HCT116 (cell line): ENCODE measurements at regions not wholly inside any gene's neighbourhood (a gene's known extent, or its start where the extent isn't known, plus 50 kb on each side); places are given as distances from the start of the nearest gene placed in this dataset.

Experiments used
- ATAC-seq: fragments of 200-7000 bp; cut with Tn5 transposase; 2 replicates; pipeline ENCODE4 v1.9.1; 2020; ENCODE audit warnings: mild to moderate bottlenecking, moderate library complexity
- BruUV-seq: library from RNA; stranded (reverse); fragments of 400-500 nt; replicated peaks from 2 replicates; lab custom pipeline; 2021; lab: Mats Ljungman, UMichigan
- CTCF ChIA-PET: fragments of 300-600 bp; sonication (Branson Sonifier 250); formaldehyde crosslinking; loops from one replicate; lab custom pipeline; 2021; ENCODE audit warnings: antibody characterized with exemption; lab: Charles Lee
- POLR2A ChIA-PET: fragments of 300-600, 350-600 bp; sonication (Branson Sonifier 250); formaldehyde crosslinking; loops from one replicate; lab custom pipeline; 2021; ENCODE audit warnings: antibody characterized with exemption; lab: Charles Lee
- RAD21 ChIA-PET, 2 experiments: fragments of 300-600 bp; sonication (Branson Sonifier 250); formaldehyde crosslinking; loops; one replicate each; lab custom pipeline; 2023; ENCODE audit warnings: low total read pairs in 2 of 2; ENCODE audit not compliant: uncharacterized antibody in 2 of 2, unreplicated experiment in 2 of 2, low non-redundant PET in 1 of 2; lab: Charles Lee
- DNase-seq: peaks from one replicate; pipeline ENCODE4 v3.0.0-alpha.2; 2010; ENCODE audit warnings: low read depth, low spot score
- H2AFZ ChIP-seq: fragments of 200-600 bp; shearing (Covaris generic), sonication (generic); 2 replicates; pipeline ENCODE4 v1.6.1; 2017; ENCODE audit warnings: low read depth, mixed run types, mixed read lengths, antibody characterized with exemption, low read length; ENCODE audit not compliant: poor library complexity, severe bottlenecking
- H3K27ac ChIP-seq: 2 replicates; pipeline ENCODE4 v1.5.1; 2012; ENCODE audit warnings: low read depth, low read length
- H3K27me3 ChIP-seq: fragments of 200-600 bp; sonication (generic); 2 replicates; pipeline ENCODE4 v1.6.1; 2016; ENCODE audit warnings: mixed run types, low read length, mixed read lengths; ENCODE audit not compliant: insufficient read depth
- H3K36me3 ChIP-seq, 2 experiments: fragments of 200-500 bp in 1 of 2; fragments of 200-600 bp in 1 of 2; sonication (Bioruptor generic) in 1 of 2; sonication (generic) in 1 of 2; 2 replicates each; pipeline versions ENCODE4 v1.5.1 to v1.6.1; 2014 to 2016; ENCODE audit warnings: low read length in 2 of 2, inconsistent platforms in 1 of 2, mixed read lengths in 1 of 2, mixed run types in 1 of 2; ENCODE audit not compliant: insufficient read depth in 2 of 2, control insufficient read depth in 1 of 2
- H3K4me1 ChIP-seq, 2 experiments: fragments of 200-600 bp in 1 of 2; sonication (generic) in 1 of 2; 2 replicates each; pipeline versions ENCODE4 v1.5.1 to v1.6.1; 2012 to 2017; ENCODE audit warnings: low read length in 2 of 2, inconsistent platforms in 1 of 2, mild to moderate bottlenecking in 1 of 2, mixed read lengths in 1 of 2, mixed run types in 1 of 2, moderate library complexity in 1 of 2; ENCODE audit not compliant: insufficient read depth in 2 of 2, control insufficient read depth in 1 of 2
- H3K4me2 ChIP-seq: fragments of 200-600 bp; sonication (generic); 2 replicates; pipeline ENCODE4 v1.6.1; 2017; ENCODE audit warnings: mixed run types, low read length, mixed read lengths
- H3K4me3 ChIP-seq, 2 experiments: fragments of 200-600 bp in 1 of 2; sonication (generic) in 1 of 2; replicated peaks in 1 of 2; 2 replicates each; pipeline ENCODE4 v1.5.1; 2011 to 2016; ENCODE audit warnings: low read length in 2 of 2, control low read depth in 1 of 2, low read depth in 1 of 2, mild to moderate bottlenecking in 1 of 2, mixed read lengths in 1 of 2, mixed run types in 1 of 2
- H3K79me2 ChIP-seq: fragments of 200-600 bp; sonication (generic); 2 replicates; pipeline ENCODE4 v1.6.1; 2017; ENCODE audit warnings: mild to moderate bottlenecking, mixed run types, low read length, moderate library complexity, mixed read lengths; ENCODE audit not compliant: insufficient read depth
- H3K9ac ChIP-seq: fragments of 200-600 bp; sonication (generic); 2 replicates; pipeline ENCODE4 v1.6.1; 2016; ENCODE audit warnings: low read length, mixed read lengths
- H3K9me2 ChIP-seq: fragments of 200-600 bp; sonication (generic), shearing (Covaris generic); 2 replicates; pipeline ENCODE4 v1.6.1; 2017; ENCODE audit warnings: mixed run types, mild to moderate bottlenecking, moderate library complexity; ENCODE audit not compliant: insufficient read depth
- H3K9me3 ChIP-seq, 2 experiments: fragments of 200-500 bp in 1 of 2; fragments of 200-600 bp in 1 of 2; sonication (Bioruptor generic) in 1 of 2; sonication (generic) in 1 of 2; 2 replicates each; pipeline ENCODE4 v1.6.1; 2014 to 2017; ENCODE audit warnings: low read length in 2 of 2, mixed read lengths in 2 of 2, inconsistent platforms in 1 of 2, low read depth in 1 of 2, mild to moderate bottlenecking in 1 of 2, mixed run types in 1 of 2, moderate library complexity in 1 of 2; ENCODE audit not compliant: control insufficient read depth in 1 of 2, insufficient read depth in 1 of 2
- H4K20me1 ChIP-seq: fragments of 200-600 bp; sonication (generic), shearing (Covaris generic); 2 replicates; pipeline ENCODE4 v1.6.1; 2017; ENCODE audit warnings: mixed run types, mild to moderate bottlenecking, moderate library complexity; ENCODE audit not compliant: insufficient read depth
- EGR1 ChIP-seq: IDR thresholded peaks from 2 replicates; pipeline ENCODE4 v1.6.1; 2012; ENCODE audit warnings: low read depth
- ELF1 ChIP-seq: IDR thresholded peaks from 2 replicates; pipeline ENCODE4 v1.6.1; 2012; ENCODE audit warnings: low read depth, borderline replicate concordance
- MAX ChIP-seq: IDR thresholded peaks from 2 replicates; pipeline ENCODE4 v1.6.1; 2012
- POLR2AphosphoS5 ChIP-seq: IDR thresholded peaks from 2 replicates; pipeline ENCODE4 v1.6.1; 2011; ENCODE audit warnings: mild to moderate bottlenecking, low read depth, low read length, moderate library complexity
- YY1 ChIP-seq: IDR thresholded peaks from 2 replicates; pipeline ENCODE4 v1.6.1; 2011; ENCODE audit warnings: low read length, low read depth, moderate library complexity, mild to moderate bottlenecking; ENCODE audit not compliant: insufficient replicate concordance; ENCODE audit errors: extremely low read depth
- ZBTB33 ChIP-seq: IDR thresholded peaks from 2 replicates; pipeline ENCODE4 v1.6.1; 2011; ENCODE audit warnings: mild to moderate bottlenecking, low read length, moderate library complexity; ENCODE audit not compliant: insufficient replicate concordance; ENCODE audit errors: extremely low read depth
- ZFX ChIP-seq: fragments of 450-650 bp; IDR thresholded peaks from 2 replicates; pipeline ENCODE4 v1.6.1; 2017
- ZNF274 ChIP-seq: fragments of 200-500 bp; sonication (Bioruptor generic); IDR thresholded peaks from 2 replicates; pipeline ENCODE4 v1.6.1; 2014; ENCODE audit warnings: mild to moderate bottlenecking, low read depth, low read length, inconsistent platforms
- intact Hi-C: fragments of 100-400 bp; cut with micrococcal nuclease; formaldehyde crosslinking; loops from 2 replicates; pipeline ENCODE4 v1.10.0; 2022

DNA sequence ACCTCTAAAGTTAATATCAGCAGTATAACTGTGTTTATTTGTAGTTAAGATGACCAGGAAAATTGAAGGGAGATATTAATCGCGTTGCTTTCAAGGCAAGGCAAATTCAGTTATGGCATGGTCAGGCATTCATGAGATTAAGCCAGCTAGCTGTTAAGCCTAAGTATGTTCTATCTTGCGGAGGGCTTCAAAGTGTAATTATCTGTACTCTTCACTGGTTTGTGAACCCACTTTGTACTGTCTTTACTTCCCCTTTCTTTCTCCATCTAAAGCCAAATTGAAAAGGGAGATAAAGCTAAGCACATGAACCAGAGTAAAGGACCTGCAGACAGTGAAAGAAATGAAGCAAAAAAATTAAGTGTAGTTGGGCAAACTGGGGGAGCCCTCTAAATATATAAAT, 483.1 kb upstream of the NRP1 start:
- RAD21 ChIA-PET: no interaction called here
- Histone ChIP-seq H3K9me3 (no peaks in the 10 kb centered on the region), H3K9me2 (no peaks in the 10 kb centered on the region), H2AFZ (no peak overlapping the region), H3K27me3 (no peaks in the 10 kb centered on the region), H3K4me1 (no peaks in the 10 kb centered on the region), H3K4me2 (no peak overlapping the region), H3K36me3 (no peaks in the 10 kb centered on the region), H4K20me1 (no peaks in the 10 kb centered on the region), H3K9ac (no peak overlapping the region), H3K79me2 (no peaks in the 10 kb centered on the region), H3K4me3 (no peak overlapping the region), H3K27ac (no peak overlapping the region)
- TF ChIP-seq ELF1 (no peak), MAX (no peak), POLR2AphosphoS5 (no peak), ZNF274 (no peak), YY1 (no peak), EGR1 (no peak), ZFX (no peak)
- ATAC-seq: no peak
- POLR2A ChIA-PET: no interaction called here
- no TSS peak for BruUV-seq
- DNase-seq: no peak
- CTCF ChIA-PET: no interaction called here
- intact Hi-C loops: no loop called here

DNA sequence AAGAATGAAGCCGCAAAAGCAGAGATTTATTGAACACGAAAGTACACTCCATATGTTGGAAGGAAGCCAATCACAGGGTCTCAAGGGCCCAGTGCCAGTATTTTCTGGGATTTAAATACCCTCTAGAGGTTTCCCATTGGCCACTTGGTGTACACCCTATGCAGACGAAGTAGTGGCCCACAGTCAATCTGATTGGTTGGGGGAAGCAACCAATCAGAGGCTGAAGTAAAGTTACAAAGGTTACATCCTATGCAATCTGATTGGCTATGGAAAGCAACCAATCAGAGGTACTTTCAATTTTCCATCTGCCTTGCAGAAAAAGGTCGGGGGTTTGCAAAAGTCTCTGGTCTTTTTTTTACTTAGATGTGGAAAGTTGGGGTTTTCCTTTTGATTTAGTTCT, 481.3 kb upstream of the NRP1 start:
- POLR2A ChIA-PET: no interaction called here
- DNase-seq (no peak), ATAC-seq (no peak)
- Histone ChIP-seq H3K9ac (no peak overlapping the region), H4K20me1 (no peaks in the 10 kb centered on the region), H3K9me2 (no peaks in the 10 kb centered on the region), H3K79me2 (no peaks in the 10 kb centered on the region), H2AFZ (no peak overlapping the region), H3K36me3 (no peaks in the 10 kb centered on the region), H3K27me3 (no peaks in the 10 kb centered on the region), H3K27ac (no peak overlapping the region), H3K9me3 (no peaks in the 10 kb centered on the region), H3K4me3 (no peak overlapping the region), H3K4me1 (no peaks in the 10 kb centered on the region), H3K4me2 (no peak overlapping the region)
- no TSS peak for BruUV-seq
- intact Hi-C loops: no loop called here
- CTCF ChIA-PET: no interaction called here
- TF ChIP-seq ZBTB33: no peak
- TF ChIP-seq ZFX: no peak
- RAD21 ChIA-PET: no interaction called here
